ENCODE measurements at regions not wholly inside any gene's neighbourhood (a gene's known extent, or its start where the extent isn't known, plus 50 kb on each side); places are given as distances from the start of the nearest gene placed in this dataset.
"Not testable (repeated sequence)": the region's sequence is repeated elsewhere in the genome, so short reads cannot be mapped to it uniquely, and the experiment has no call there.

GRCh38 chr12:4196805-4197420 lies 76.6 kb upstream of the CCND2 start:
- no peak for DNase-seq (ENCODE audit: low spot score)
- no peak for ATAC-seq
- intact Hi-C loops (cut with DNase I), result no loop called here

- no peak for ATAC-seq
Observed at GRCh38 chr12:4194668-4195067, 78.9 kb upstream of the CCND2 start.

DNA sequence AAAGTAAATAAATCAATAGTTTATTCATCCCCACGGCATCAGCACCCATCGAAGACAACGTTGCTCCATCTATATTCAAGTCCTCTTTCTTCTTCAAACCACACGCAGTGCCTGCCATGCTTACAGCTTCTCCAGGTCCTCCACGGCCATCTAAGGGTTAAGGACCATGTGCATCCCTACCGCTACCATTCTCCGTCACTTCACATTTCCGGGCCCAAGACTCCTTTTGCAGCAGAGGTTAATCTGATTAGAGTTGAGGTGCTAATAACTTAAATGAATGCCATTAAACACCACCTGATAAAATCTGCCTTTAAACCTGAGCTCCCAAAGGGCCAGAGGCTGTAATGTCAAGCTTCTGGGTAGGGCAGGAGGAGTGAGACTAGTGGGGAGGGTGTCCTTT lies 79.7 kb upstream of the CCND2 start:
- intact Hi-C loops (cut with DNase I), result loop anchor here (2.0 kb wide), 1 partner anchor 37 kb away; no protein-coding TSS in a partner anchor
- no peak for DNase-seq (ENCODE audit: low spot score)
- no peak for ATAC-seq

More at GRCh38 chr12:4194668-4195067, 78.9 kb upstream of the CCND2 start:
- intact Hi-C loops (cut with DNase I), result loop anchor here (2.0 kb wide), 1 partner anchor 36 kb away; no protein-coding TSS in a partner anchor
- no peak for DNase-seq (ENCODE audit: low spot score)

DNA sequence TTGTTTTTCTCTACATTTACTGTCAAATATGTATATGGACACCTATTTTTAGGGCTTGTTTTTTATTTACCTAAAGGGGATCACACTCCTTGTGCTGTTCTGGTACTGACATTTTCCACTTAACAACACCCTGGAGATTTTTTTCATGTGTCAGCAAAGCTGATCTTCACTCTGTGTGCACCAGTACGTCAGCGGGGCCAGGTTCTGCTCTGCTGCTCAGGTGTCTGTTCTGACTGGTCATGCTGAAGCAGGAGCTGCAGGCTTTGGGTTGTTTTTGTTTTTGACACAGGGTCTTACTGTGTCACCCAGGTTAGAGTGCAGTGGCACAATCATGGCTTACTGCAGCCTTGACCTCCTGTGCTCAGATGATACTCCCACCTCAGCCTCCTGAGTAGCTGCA lies 81.9 kb upstream of the CCND2 start:
- intact Hi-C loops (cut with DNase I), result no loop called here
- DNase-seq (ENCODE audit: low spot score) (no peak), ATAC-seq (no peak)

DNA sequence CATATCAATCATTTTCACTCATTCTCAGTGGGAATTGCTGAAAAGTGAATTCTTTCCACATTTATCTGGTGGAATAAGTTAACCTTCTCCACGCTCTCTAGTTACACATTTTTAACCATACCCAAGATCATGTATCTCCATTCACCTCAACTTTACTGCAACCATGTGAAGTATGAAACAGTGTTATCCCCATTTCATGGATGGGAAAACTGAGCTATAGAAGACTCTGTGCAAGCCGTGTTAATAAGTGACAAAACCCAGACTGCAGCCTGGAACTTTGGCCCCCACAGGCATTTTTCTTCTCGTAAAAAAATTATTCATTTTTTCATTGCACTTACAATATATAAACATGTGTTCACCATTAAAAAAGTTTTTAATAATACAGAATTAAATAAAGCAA lies 82.4 kb upstream of the CCND2 start:
- no peak for ATAC-seq
- no peak for DNase-seq (ENCODE audit: low spot score)
- intact Hi-C loops (cut with DNase I), result no loop called here

GRCh38 chr12:4190366-4191063 lies 83.0 kb upstream of the CCND2 start:
- ATAC-seq (no peak), DNase-seq (ENCODE audit: low spot score) (no peak)
- intact Hi-C loops (cut with DNase I), result no loop called here

GRCh38 chr12:4189721-4190120 lies 83.8 kb upstream of the CCND2 start:
- DNase-seq (ENCODE audit: low spot score), result no peak

GRCh38 chr12:4187916-4188315 lies 85.6 kb upstream of the CCND2 start:
- intact Hi-C loops (cut with DNase I), result no loop called here
- ATAC-seq (no peak), DNase-seq (ENCODE audit: low spot score) (no peak)

More at GRCh38 chr12:4189721-4190120, 83.8 kb upstream of the CCND2 start:
- ATAC-seq, result no peak
- intact Hi-C loops (cut with DNase I), result no loop called here

GRCh38 chr12:4187315-4187714 lies 86.2 kb upstream of the CCND2 start:
- intact Hi-C loops (cut with DNase I); ATAC-seq; DNase-seq (ENCODE audit: low spot score): not testable (repeated sequence)

DNA sequence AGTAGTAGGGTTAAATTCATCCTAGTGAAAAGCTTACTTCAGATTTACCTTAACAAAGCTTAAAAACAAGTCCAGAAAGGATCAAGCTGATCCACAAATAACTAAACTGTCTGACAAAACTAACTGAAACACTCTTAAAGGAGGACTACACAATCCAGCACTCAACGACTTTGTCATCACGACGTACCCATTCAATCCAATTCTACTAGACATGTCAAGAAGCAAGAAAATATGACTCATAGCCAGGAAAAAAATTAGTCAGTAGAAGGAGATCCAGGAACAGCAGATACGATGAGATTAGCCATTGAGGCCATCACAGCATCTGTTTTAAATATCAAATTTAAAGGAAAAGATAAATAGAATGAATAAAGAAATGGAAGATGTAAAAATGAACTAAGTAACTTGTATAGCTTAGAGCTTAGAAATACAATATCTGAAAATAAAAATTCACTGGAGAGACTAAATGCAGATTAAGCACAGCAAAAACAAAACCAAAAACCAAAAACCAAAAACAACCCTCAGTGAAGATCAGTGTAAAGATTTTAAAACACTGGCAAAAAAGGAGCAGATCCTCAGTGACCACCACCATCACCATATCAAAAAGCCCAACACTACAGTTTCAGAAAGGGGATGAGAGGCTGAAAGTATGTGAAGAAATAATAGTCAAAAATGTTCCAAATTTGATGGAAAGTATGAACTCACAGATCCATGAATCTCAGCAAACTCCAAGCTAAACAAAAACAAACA lies 95.0 kb upstream of the CCND2 start:
- intact Hi-C loops (cut with DNase I), result no loop called here
- ATAC-seq (no peak), DNase-seq (ENCODE audit: low spot score) (no peak)

DNA sequence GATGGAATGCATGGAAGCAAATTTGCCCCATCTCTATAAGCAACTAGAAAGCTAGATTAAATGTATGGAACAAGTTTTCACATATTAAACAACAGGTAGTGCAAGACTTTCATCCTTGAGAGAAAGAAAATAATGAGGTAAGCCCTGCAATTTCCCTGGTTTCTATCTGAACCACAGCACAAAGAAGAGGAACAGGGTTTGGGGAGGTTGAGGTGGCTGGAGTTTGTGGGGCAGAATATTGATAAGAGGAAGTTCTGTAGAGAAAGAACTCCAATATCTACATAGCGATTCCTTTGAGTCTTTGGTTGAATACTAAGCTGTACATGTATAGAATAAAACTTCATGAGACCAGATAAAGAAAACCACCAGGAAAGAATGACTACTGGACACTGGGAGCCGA lies 96.3 kb upstream of the CCND2 start:
- no peak for DNase-seq (ENCODE audit: low spot score)
- intact Hi-C loops (cut with DNase I), result no loop called here
- no peak for ATAC-seq

DNA sequence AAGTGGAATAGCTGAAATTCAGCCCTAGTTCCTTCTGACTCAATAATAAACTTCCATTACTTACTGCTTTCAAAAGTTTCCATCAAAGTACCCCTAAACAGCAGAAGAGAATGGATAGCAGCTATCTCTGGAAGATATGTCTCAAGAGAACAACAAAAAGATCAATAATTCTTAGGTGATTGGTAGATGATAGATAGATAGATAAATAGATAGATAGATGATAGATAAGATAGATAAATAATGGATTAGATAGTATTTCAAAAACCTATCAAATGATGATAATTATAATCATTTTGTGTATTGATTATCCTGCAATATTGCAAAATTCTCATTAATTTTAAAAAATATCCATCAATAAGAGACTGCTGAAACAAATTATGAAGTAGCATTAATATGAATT lies 97.4 kb upstream of the CCND2 start:
- no peak for DNase-seq (ENCODE audit: low spot score)
- intact Hi-C loops (cut with DNase I), result no loop called here
- ATAC-seq, result no peak

DNA sequence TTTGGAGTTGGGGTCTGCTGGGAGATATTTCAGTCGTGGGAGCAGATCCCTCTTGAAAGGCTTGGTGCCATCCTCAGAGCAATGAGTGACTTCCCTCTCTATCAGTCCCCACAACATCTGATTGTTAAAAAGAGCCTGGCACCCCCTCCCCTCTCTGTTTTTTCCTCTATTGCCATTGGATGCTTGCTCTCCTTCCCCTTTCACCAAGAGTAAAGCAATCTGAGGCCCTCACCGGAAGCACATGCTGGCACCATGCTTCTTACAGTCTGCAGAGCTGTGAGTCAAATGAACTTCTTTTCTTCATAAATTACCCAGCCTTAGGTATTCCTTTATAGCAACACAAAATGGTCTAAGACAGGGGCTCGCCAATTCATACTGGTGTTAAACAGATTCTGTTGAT lies 99.1 kb upstream of the CCND2 start:
- no peak for ATAC-seq
- DNase-seq (ENCODE audit: low spot score), result no peak
- intact Hi-C loops (cut with DNase I), result no loop called here

DNA sequence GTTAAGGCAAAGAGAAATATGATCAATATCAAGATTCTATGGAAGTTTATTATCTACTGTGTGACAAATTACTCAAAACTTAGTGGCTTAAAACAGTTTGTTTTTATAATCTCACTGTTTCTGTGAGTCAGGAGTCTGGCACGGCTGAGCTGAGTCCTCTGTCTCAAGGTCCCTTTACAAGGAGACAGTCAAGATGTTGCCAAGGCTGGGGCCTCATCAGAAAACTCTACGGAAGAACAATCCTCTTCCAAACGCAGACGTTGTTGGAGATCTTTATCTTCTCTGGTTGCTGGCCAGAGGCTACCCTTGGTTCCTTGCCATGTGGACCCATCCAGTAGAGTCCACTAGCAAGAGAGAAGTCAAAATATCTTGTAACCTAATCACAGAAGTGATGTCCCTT lies 100.6 kb upstream of the CCND2 start:
- DNase-seq (ENCODE audit: low spot score) (no peak), ATAC-seq (no peak)
- intact Hi-C loops (cut with DNase I), result no loop called here

- ATAC-seq (no peak), DNase-seq (ENCODE audit: low spot score) (no peak)
- intact Hi-C loops (cut with DNase I), result no loop called here
Observed at GRCh38 chr12:4171742-4172141, 101.8 kb upstream of the CCND2 start.

GRCh38 chr12:4169959-4170358 lies 103.6 kb upstream of the CCND2 start:
- intact Hi-C loops (cut with DNase I), result no loop called here
- no peak for DNase-seq (ENCODE audit: low spot score)
- no peak for ATAC-seq

GRCh38 chr12:4169531-4169930 lies 104.0 kb upstream of the CCND2 start:
- DNase-seq (ENCODE audit: low spot score) (no peak), ATAC-seq (no peak)
- intact Hi-C loops (cut with DNase I), result no loop called here

DNA sequence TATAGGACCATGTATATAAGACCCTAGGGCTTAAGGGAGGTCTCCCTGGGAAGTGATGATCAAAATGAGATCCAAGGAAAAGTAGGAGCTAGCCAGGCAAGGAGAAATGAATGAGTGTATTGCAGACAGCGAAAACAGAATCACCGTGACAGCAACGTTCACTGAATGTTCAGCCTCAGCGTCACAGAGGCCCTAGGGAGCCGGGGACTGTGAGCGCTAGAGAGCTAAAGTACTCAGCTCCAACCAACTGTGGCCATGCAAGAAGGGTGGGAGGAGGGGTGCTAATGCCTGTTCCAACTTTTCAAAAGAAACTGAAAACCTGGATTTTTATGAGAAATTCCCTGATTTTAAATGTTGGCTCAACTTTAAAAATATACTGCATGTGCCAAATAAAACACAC lies 105.5 kb upstream of the CCND2 start:
- intact Hi-C loops (cut with DNase I), result no loop called here

DNA sequence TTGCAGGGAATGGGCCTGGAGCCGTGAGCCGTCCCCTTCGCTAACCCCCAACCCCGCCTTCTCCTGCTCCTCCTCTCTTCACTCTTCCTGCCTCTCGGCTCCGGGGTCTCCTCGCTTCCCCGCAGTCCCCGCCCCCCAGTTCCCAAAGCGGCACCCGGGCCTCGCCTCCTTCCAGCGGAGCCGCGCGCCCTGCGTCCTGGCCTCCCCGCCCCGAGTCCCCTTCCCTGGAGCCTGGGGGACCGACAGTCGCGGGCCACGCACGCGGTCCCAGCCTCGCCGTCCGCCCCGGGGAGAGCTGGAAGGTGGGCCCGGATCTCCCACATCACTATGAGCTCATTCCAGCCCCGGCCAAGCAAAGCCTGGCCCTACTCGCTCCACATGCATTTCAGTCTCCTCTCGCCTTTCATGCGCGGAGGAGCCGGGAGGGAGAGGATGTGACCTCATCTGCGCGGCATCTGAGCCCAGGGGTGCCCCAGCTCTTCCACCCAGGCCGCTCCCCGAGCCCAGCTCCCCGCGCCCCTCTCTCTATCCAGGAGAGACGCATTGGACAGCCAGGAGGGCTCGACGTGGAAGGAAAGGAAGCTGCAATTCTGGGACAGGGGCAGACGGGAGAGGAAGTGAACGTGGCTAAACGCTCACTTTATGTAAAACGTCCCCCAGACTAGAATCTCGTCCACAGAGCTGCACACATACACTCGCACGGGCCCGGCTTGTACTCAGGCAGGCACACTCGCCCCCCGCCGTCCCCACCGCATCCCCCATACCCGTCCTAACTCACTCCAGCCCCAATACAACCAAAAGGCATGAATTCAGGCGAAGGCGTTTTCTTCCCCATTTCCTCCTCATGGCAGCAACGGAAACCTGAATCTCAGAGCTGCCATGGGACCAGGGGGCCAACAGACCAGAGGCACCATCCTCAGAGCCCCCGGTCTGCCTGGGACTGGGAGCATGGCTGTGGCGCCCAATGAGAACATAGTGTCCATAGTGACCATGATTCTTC lies 108.7 kb upstream of the CCND2 start:
- intact Hi-C loops (cut with DNase I), result no loop called here
- ATAC-seq (peak; percentile 96), DNase-seq (ENCODE audit: low spot score) (peak; percentile 73)

More for the DNA sequence above, 105.5 kb upstream of the CCND2 start:
- DNase-seq (ENCODE audit: low spot score) (no peak), ATAC-seq (no peak)
